PFSK-1 (cell line): ENCODE measurements at regions not wholly inside any gene's neighbourhood (a gene's known extent, or its start where the extent isn't known, plus 50 kb on each side); places are given as distances from the start of the nearest gene placed in this dataset.

Experiments used
- POLR2AphosphoS5 ChIP-seq: IDR thresholded peaks from 2 replicates; pipeline ENCODE4 v1.6.1; 2012; ENCODE audit warnings: low read depth, mild to moderate bottlenecking, control low read depth, low read length, moderate library complexity
- SIN3A ChIP-seq: IDR thresholded peaks from 2 replicates; pipeline ENCODE4 v1.6.1; 2012; ENCODE audit warnings: mild to moderate bottlenecking, low read length, moderate library complexity, borderline replicate concordance; ENCODE audit not compliant: insufficient read depth
- TAF1 ChIP-seq: IDR thresholded peaks from 2 replicates; pipeline ENCODE4 v1.6.1; 2012; ENCODE audit warnings: low read length, control low read depth, borderline replicate concordance; ENCODE audit not compliant: insufficient read depth
- TF ChIP-seq, protein P1 (sequence below), 2 experiments: IDR thresholded peaks; 2 replicates each; pipeline versions ENCODE4 v1.6.1 to v1.8.0; 2011 to 2012; ENCODE audit warnings: low read depth in 2 of 2, low read length in 2 of 2, control low read depth in 1 of 2, inconsistent platforms in 1 of 2, mild to moderate bottlenecking in 1 of 2, moderate library complexity in 1 of 2; ENCODE audit not compliant: insufficient read depth in 1 of 2

DNA sequence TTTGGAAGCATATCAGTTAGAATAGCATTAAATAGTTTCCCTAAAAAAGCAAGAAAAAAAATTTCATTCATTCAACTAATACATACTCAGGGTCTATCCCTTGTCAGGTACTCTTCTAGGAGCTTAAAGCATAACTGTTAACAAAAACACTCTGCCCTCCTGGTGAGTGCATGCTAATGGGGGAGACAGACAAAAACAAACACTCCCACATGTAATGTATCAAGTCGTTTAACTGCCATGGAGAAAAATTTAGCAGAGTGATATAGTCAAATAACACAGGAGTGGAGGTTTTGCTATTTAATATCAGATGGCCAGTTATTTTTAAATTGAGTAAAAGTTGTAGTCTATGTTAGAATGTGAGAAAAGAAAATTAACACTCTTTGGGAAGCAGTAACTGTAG is 254.5 kb upstream of the RARB start:
- no peak for TF ChIP-seq POLR2AphosphoS5
- TF ChIP-seq, protein P1, sequence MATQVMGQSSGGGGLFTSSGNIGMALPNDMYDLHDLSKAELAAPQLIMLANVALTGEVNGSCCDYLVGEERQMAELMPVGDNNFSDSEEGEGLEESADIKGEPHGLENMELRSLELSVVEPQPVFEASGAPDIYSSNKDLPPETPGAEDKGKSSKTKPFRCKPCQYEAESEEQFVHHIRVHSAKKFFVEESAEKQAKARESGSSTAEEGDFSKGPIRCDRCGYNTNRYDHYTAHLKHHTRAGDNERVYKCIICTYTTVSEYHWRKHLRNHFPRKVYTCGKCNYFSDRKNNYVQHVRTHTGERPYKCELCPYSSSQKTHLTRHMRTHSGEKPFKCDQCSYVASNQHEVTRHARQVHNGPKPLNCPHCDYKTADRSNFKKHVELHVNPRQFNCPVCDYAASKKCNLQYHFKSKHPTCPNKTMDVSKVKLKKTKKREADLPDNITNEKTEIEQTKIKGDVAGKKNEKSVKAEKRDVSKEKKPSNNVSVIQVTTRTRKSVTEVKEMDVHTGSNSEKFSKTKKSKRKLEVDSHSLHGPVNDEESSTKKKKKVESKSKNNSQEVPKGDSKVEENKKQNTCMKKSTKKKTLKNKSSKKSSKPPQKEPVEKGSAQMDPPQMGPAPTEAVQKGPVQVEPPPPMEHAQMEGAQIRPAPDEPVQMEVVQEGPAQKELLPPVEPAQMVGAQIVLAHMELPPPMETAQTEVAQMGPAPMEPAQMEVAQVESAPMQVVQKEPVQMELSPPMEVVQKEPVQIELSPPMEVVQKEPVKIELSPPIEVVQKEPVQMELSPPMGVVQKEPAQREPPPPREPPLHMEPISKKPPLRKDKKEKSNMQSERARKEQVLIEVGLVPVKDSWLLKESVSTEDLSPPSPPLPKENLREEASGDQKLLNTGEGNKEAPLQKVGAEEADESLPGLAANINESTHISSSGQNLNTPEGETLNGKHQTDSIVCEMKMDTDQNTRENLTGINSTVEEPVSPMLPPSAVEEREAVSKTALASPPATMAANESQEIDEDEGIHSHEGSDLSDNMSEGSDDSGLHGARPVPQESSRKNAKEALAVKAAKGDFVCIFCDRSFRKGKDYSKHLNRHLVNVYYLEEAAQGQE (IDR thresholded peaks at IDR 0.05; ENCODE audit: insufficient read depth in 1 of 2, low read depth in 2 of 2, low read length in 2 of 2) = no peak
- no peak for TF ChIP-seq SIN3A
- TF ChIP-seq TAF1 = no peak
